ENCODE measurements at regions not wholly inside any gene's neighbourhood (a gene's known extent, or its start where the extent isn't known, plus 50 kb on each side); places are given as distances from the start of the nearest gene placed in this dataset.

DNA sequence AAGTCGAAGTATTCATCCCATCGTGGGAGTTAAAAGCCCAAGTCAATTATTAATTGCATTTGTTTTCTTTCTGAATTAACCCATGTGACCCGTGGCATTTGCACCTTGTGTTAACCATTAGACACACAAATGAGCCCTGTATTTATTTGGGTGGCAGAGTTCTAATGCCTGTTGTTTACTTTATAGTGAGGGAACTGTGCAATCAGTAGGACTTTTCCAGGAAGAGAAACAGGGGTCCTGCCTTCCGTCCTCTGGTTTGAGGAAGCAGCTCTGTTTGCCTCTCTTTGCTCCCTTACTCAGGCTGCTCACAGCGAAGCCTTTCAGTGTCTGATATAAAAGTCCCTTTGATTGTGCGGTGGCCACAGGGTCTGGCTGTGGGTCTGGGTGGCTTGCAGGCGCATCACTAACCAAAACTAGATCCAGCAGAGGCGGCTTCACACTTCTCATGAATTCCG is 263.6 kb downstream of the PTTG2 start:
- H3K4me1 ChIP-seq = peaks cover 5% of the 10 kb centered on the region
- H3K9me3 ChIP-seq = no peaks in the 10 kb centered on the region
- no peaks in the 10 kb centered on the region for H3K36me3 ChIP-seq
- no peak for TF ChIP-seq CTCF (IDR thresholded peaks at IDR 0.05; ENCODE audit: low read depth, low read length)
- no peaks in the 10 kb centered on the region for H3K27me3 ChIP-seq
- peak; percentile 14 for DNase-seq
- no peak overlapping the region for H3K4me3 ChIP-seq (ENCODE audit: low read depth, low read length)

- no peak for DNase-seq
- Histone ChIP-seq H3K27me3 (no peaks in the 10 kb centered on the region), H3K4me1 (peaks cover 5% of the 10 kb centered on the region)
Observed at GRCh38 chr4:38224850-38225249, 264.7 kb downstream of the PTTG2 start.

GRCh38 chr4:38226170-38226569 is 266.0 kb downstream of the PTTG2 start:
- Histone ChIP-seq H3K36me3 (no peaks in the 10 kb centered on the region), H3K4me1 (peaks cover 5% of the 10 kb centered on the region), H3K4me3 (ENCODE audit: low read depth, low read length) (no peak overlapping the region), H3K27me3 (no peaks in the 10 kb centered on the region), H3K9me3 (no peaks in the 10 kb centered on the region)
- no peak for TF ChIP-seq CTCF (IDR thresholded peaks at IDR 0.05; ENCODE audit: low read depth, low read length)
- DNase-seq = no peak

More at GRCh38 chr4:38224850-38225249, 264.7 kb downstream of the PTTG2 start:
- Histone ChIP-seq H3K4me3 (ENCODE audit: low read depth, low read length) (no peak overlapping the region), H3K36me3 (no peaks in the 10 kb centered on the region), H3K9me3 (no peaks in the 10 kb centered on the region)
- TF ChIP-seq CTCF (IDR thresholded peaks at IDR 0.05; ENCODE audit: low read depth, low read length) = no peak

- Histone ChIP-seq H3K4me1 (no peaks in the 10 kb centered on the region), H3K9me3 (no peaks in the 10 kb centered on the region), H3K27me3 (no peaks in the 10 kb centered on the region), H3K36me3 (no peaks in the 10 kb centered on the region), H3K4me3 (ENCODE audit: low read depth, low read length) (no peak overlapping the region)
- no peak for DNase-seq
- TF ChIP-seq CTCF (IDR thresholded peaks at IDR 0.05; ENCODE audit: low read depth, low read length) = no peak
Observed at GRCh38 chr4:38230121-38230801, 270.1 kb downstream of the PTTG2 start.

DNA sequence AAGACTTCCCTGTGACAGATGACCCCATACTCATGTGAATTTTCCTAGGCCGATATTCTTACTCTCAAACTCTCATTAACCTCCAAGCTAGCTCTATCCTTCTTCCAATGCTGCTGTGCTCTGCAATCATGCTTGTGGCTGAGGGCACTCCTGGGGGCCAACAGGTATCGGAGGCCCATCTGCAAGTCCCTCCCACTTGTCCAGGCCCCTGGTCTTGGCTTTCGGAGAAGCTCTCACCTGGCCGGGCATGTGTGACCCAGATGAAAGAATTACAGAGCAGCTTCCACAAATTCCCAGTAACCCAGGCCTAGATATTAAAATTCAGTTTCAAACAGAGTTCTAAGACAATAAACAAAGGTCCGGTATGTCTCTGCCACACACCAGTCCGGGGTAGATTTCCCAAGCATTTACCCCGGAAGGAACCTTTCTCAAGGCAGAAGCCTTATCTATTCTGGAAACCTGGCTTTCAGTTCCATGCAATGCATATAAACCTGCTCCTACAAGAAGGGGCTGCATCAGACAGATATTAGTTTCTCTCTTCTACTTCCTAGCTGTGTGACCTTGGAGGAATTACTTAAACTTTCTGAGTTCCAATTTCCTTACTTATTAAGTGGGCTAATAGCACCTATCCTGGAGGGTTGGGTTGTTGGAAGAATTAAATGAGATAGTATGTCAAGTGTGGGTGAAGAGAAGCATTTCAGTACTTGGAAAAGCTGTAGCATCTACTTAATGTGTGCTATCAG is 270.8 kb downstream of the PTTG2 start:
- Histone ChIP-seq H3K27me3 (no peaks in the 10 kb centered on the region), H3K4me1 (no peaks in the 10 kb centered on the region), H3K9me3 (no peaks in the 10 kb centered on the region), H3K4me3 (ENCODE audit: low read depth, low read length) (no peak overlapping the region), H3K36me3 (no peaks in the 10 kb centered on the region)
- no peak for DNase-seq
- TF ChIP-seq CTCF (IDR thresholded peaks at IDR 0.05; ENCODE audit: low read depth, low read length) = no peak

- no peak overlapping the region for H3K4me3 ChIP-seq (ENCODE audit: low read depth, low read length)
- H3K27me3 ChIP-seq = no peaks in the 10 kb centered on the region
- H3K4me1 ChIP-seq = no peaks in the 10 kb centered on the region
- DNase-seq = no peak
- no peaks in the 10 kb centered on the region for H3K9me3 ChIP-seq
- TF ChIP-seq CTCF (IDR thresholded peaks at IDR 0.05; ENCODE audit: low read depth, low read length) = no peak
- no peaks in the 10 kb centered on the region for H3K36me3 ChIP-seq
Observed at GRCh38 chr4:38231626-38232025, 271.4 kb downstream of the PTTG2 start.
